Colonic mucosa (tissue), 4 donors: ENCODE measurements at regions not wholly inside any gene's neighbourhood (a gene's known extent, or its start where the extent isn't known, plus 50 kb on each side); places are given as distances from the start of the nearest gene placed in this dataset.

Experiments used
- DNase-seq: peaks from one replicate; pipeline ENCODE4 v3.0.0-alpha.2; 2020
- H3K27ac ChIP-seq: fragments of 200-600 bp; one replicate; pipeline ENCODE4 v1.8.0; 2021
- H3K27me3 ChIP-seq: fragments of 200-600 bp; one replicate; pipeline ENCODE4 v1.8.0; 2021
- H3K36me3 ChIP-seq: fragments of 200-600 bp; one replicate; pipeline ENCODE4 v1.8.0; 2021
- H3K4me1 ChIP-seq: fragments of 200-600 bp; one replicate; pipeline ENCODE4 v1.8.0; 2021; ENCODE audit warnings: mild to moderate bottlenecking
- H3K4me3 ChIP-seq: fragments of 200-600 bp; one replicate; pipeline ENCODE4 v1.8.0; 2021
- H3K9ac ChIP-seq, 2 donors: one replicate each; pipeline ENCODE4 v1.7.0; 2013; ENCODE audit warnings: control low read depth in 2 of 2, low read depth in 2 of 2, low read length in 2 of 2
- H3K9me3 ChIP-seq: fragments of 200-600 bp; one replicate; pipeline ENCODE4 v1.8.0; 2021
- intact Hi-C: fragments of 100-400 bp; cut with DNase I; formaldehyde crosslinking; loops from one replicate; pipeline ENCODE4 v1.14.1; 2022
- TF ChIP-seq, protein P1 (sequence below): fragments of 200-600 bp; IDR thresholded peaks from one replicate; pipeline ENCODE4 v1.8.0; 2022; ENCODE audit warnings: antibody characterized with exemption, mild to moderate bottlenecking
- donor health status: healthy.
- donor health status: DM: no; HTN: no; CAD: no.
- donor health status: DM: no; HTN: no; CAD: no.

DNA sequence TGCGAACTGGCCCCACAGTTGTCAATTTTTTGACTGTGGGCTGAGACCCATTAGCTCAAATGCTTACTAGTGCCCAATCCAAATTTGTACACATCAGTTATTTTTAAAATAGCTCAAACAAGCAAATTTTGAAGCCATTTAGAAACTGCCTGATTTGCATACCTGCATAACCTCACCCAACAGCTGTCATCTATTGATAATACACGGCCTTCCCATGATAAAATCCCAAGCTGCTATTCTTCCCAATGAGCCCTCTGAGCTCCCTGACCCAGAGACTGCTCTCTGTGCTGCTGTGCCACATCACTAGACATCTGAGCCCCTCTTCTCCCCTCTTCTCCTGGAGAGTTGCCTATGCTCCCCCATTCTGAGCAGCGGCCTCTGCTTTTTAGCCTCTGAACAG lies 140.5 kb upstream of the EEF1E1 start:
- Histone ChIP-seq H3K4me1 (no peaks in the 10 kb centered on the region), H3K27ac (no peak overlapping the region), H3K4me3 (no peak overlapping the region), H3K9me3 (no peaks in the 10 kb centered on the region), H3K36me3 (no peaks in the 10 kb centered on the region), H3K27me3 (no peaks in the 10 kb centered on the region), H3K9ac (no peak overlapping the region)
- intact Hi-C loops, result no loop called here
- no peak for DNase-seq
- TF ChIP-seq, protein P1, sequence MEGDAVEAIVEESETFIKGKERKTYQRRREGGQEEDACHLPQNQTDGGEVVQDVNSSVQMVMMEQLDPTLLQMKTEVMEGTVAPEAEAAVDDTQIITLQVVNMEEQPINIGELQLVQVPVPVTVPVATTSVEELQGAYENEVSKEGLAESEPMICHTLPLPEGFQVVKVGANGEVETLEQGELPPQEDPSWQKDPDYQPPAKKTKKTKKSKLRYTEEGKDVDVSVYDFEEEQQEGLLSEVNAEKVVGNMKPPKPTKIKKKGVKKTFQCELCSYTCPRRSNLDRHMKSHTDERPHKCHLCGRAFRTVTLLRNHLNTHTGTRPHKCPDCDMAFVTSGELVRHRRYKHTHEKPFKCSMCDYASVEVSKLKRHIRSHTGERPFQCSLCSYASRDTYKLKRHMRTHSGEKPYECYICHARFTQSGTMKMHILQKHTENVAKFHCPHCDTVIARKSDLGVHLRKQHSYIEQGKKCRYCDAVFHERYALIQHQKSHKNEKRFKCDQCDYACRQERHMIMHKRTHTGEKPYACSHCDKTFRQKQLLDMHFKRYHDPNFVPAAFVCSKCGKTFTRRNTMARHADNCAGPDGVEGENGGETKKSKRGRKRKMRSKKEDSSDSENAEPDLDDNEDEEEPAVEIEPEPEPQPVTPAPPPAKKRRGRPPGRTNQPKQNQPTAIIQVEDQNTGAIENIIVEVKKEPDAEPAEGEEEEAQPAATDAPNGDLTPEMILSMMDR, result no peak

DNA sequence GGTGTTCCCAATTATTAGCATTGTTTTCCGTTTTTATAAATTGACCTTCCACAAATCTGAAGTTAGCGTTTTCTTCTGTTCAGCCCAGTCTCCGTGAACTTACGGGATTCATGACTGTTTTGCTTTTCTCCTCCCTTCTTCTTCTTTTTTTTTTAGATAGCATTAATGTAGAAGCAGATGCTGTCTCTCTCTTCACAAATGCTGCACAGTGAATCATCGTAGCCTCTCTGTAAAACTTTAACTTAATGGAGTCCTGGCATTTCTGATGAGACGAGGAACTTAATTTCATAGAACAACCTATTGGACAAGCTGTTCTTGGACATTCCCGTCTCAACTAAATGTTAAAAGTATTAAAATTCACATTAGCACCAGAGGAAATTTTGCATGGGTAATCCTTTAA lies 138.0 kb upstream of the EEF1E1 start:
- no peaks in the 10 kb centered on the region for H3K4me1 ChIP-seq
- no peak overlapping the region for H3K27ac ChIP-seq
- no peak for DNase-seq
- H3K36me3 ChIP-seq, result no peaks in the 10 kb centered on the region
- no peaks in the 10 kb centered on the region for H3K9me3 ChIP-seq
- no peak overlapping the region for H3K9ac ChIP-seq
- TF ChIP-seq, protein P1, result no peak
- intact Hi-C loops, result no loop called here
- H3K27me3 ChIP-seq, result no peaks in the 10 kb centered on the region
- H3K4me3 ChIP-seq, result no peak overlapping the region

DNA sequence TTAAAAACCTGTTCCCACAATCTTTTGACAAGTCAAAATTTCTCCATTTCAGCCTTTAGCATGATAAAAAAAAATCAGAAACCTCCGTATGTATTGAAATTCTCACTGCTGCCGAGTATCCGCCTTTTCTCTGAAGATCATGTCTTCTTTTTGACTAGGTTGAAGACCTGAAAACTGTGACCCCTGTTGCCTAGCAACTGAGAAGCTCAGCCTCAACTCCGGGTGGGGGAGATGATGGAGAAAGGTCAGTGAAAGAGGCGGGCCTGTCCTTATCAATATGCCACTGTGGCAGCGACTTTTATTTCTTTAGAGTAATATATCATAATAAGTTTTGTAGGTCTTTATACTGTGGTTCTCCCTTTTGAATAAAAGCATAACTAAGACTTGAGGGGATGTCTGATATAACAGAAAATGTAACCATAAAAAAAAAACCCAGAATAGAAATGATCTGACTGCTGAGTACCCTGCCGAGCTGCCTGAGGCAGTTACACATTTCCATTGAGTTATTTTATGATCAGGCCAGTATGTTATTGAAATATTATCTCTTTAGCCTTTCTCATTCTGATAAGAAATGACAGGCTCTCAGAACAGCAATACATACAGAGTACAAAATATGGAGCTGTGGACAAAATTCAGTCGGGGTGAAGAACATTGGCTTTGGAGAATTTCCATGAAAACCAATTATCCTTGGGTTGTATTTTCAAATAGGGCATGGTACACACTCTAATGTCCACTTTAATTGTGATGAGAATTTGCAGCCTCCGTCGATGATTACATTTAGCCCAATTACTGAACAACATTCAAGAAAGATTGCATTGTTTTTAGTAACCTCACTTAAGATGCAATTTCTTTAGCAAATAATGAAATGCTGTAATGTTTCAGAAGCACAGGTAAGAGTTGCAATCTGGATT lies 136.7 kb upstream of the EEF1E1 start:
- Histone ChIP-seq H3K27ac (no peak overlapping the region), H3K9me3 (no peaks in the 10 kb centered on the region), H3K9ac (no peak overlapping the region), H3K27me3 (no peaks in the 10 kb centered on the region), H3K4me3 (no peak overlapping the region), H3K36me3 (no peaks in the 10 kb centered on the region), H3K4me1 (no peaks in the 10 kb centered on the region)
- intact Hi-C loops, result no loop called here
- no peak for DNase-seq
- TF ChIP-seq, protein P1, result no peak

DNA sequence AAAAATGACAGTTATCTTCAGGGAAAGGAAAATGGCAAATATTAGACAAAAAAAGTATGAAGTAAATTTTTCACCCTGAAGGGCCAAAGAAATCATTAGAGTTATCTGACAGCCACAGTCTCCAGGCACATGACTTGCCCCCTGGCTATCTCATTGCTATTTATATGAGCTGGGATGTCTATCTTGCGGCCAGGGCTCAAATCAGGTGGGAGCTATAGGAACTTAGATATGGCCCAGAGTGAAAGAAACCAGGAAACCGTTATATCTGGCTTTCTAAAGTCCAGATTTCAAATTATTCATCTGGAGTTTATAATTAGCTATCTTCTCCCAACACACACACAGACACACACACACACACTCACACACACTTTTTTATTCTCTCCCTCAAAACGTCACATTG lies 135.3 kb upstream of the EEF1E1 start:
- no peak for DNase-seq
- no peaks in the 10 kb centered on the region for H3K36me3 ChIP-seq
- H3K9ac ChIP-seq, result no peak overlapping the region
- intact Hi-C loops, result no loop called here
- no peaks in the 10 kb centered on the region for H3K27me3 ChIP-seq
- TF ChIP-seq, protein P1, result no peak
- no peaks in the 10 kb centered on the region for H3K4me1 ChIP-seq
- no peak overlapping the region for H3K4me3 ChIP-seq
- no peak overlapping the region for H3K27ac ChIP-seq
- no peaks in the 10 kb centered on the region for H3K9me3 ChIP-seq

DNA sequence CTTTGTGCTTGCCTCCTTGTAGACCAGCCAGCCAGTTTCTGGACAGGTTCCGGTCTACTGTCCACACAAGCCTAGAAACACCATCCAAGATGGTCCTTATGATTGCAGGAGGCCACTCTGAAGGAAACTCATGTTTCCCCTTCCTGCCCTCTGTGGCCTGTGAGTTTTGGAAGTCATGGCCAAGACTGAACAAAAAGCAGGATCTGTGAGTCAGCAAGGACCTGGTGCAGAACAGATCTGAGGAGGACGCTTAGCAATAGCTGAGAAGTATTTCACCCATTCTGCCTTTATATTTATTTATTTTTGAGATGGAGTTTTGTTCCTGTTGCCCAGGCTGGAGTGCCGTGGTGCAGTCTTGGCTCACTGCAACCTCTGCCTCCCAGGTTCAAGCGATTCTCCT lies 134.6 kb upstream of the EEF1E1 start:
- H3K36me3 ChIP-seq, result no peaks in the 10 kb centered on the region
- intact Hi-C loops, result no loop called here
- no peak overlapping the region for H3K27ac ChIP-seq
- H3K9me3 ChIP-seq, result no peaks in the 10 kb centered on the region
- H3K9ac ChIP-seq, result no peak overlapping the region
- DNase-seq, result no peak
- H3K4me1 ChIP-seq, result no peaks in the 10 kb centered on the region
- TF ChIP-seq, protein P1, result no peak
- H3K27me3 ChIP-seq, result no peaks in the 10 kb centered on the region
- no peak overlapping the region for H3K4me3 ChIP-seq
